ENCODE measurements at regions not wholly inside any gene's neighbourhood (a gene's known extent, or its start where the extent isn't known, plus 50 kb on each side); places are given as distances from the start of the nearest gene placed in this dataset.

GRCh38 chr2:33927756-33928155, 328.7 kb upstream of the FAM98A start:
- Histone ChIP-seq H3K4ac (ENCODE audit: low read depth, low read length) (no peak overlapping the region), H3K79me1 (ENCODE audit: low read length) (no peaks in the 10 kb centered on the region), H3K4me1 (ENCODE audit: control insufficient read depth, low read depth, low read length) (no peaks in the 10 kb centered on the region), H3K56ac (ENCODE audit: low read length) (no peak overlapping the region), H3K18ac (ENCODE audit: low read length) (no peak overlapping the region), H3K36me3 (ENCODE audit: control insufficient read depth, insufficient read depth, low read length) (no peaks in the 10 kb centered on the region), H4K8ac (ENCODE audit: low read depth, low read length) (no peak overlapping the region), H3K79me2 (ENCODE audit: control insufficient read depth, insufficient read depth, low read length) (no peaks in the 10 kb centered on the region), H3K27ac (ENCODE audit: low read depth, low read length) (no peak overlapping the region), H2BK5ac (ENCODE audit: low read length) (no peak overlapping the region), H2BK120ac (ENCODE audit: low read depth, low read length) (no peak overlapping the region), H3K23ac (ENCODE audit: low read length) (no peak overlapping the region), H2BK15ac (replicated peaks; ENCODE audit: low read depth) (no peak overlapping the region), H2AK5ac (ENCODE audit: low read length) (no peak overlapping the region), H3K4me3 (ENCODE audit: low read length) (no peak overlapping the region), H3K27me3 (ENCODE audit: insufficient read depth, low read length, poor library complexity) (no peaks in the 10 kb centered on the region), H3K4me2 (ENCODE audit: low read length) (no peak overlapping the region), H4K5ac (ENCODE audit: low read length) (no peak overlapping the region), H3K9ac (ENCODE audit: low read length) (no peak overlapping the region)
- no CpG with 5 or more reads among the region's 1 CpG for WGBS (ENCODE audit: extremely low coverage, insufficient coverage, low lambda C conversion rate)
- DNase-seq = no peak

- no peaks in the 10 kb centered on the region for H3K79me2 ChIP-seq (ENCODE audit: control insufficient read depth, insufficient read depth, low read length)
- H2BK15ac ChIP-seq (replicated peaks; ENCODE audit: low read depth) = no peak overlapping the region
- WGBS (ENCODE audit: extremely low coverage, insufficient coverage, low lambda C conversion rate) = no CpG with 5 or more reads among the region's 1 CpG
- no peak overlapping the region for H3K56ac ChIP-seq (ENCODE audit: low read length)
- H4K8ac ChIP-seq (ENCODE audit: low read depth, low read length) = no peak overlapping the region
- no peak for DNase-seq
- H3K23ac ChIP-seq (ENCODE audit: low read length) = no peak overlapping the region
- no peaks in the 10 kb centered on the region for H3K79me1 ChIP-seq (ENCODE audit: low read length)
- no peaks in the 10 kb centered on the region for H3K36me3 ChIP-seq (ENCODE audit: control insufficient read depth, insufficient read depth, low read length)
- H3K4ac ChIP-seq (ENCODE audit: low read depth, low read length) = no peak overlapping the region
- H3K9ac ChIP-seq (ENCODE audit: low read length) = no peak overlapping the region
- no peak overlapping the region for H3K18ac ChIP-seq (ENCODE audit: low read length)
- H3K27ac ChIP-seq (ENCODE audit: low read depth, low read length) = no peak overlapping the region
- no peak overlapping the region for H2BK120ac ChIP-seq (ENCODE audit: low read depth, low read length)
- no peak overlapping the region for H3K4me2 ChIP-seq (ENCODE audit: low read length)
- H2AK5ac ChIP-seq (ENCODE audit: low read length) = no peak overlapping the region
- H3K27me3 ChIP-seq (ENCODE audit: insufficient read depth, low read length, poor library complexity) = no peaks in the 10 kb centered on the region
- no peak overlapping the region for H2BK5ac ChIP-seq (ENCODE audit: low read length)
- no peaks in the 10 kb centered on the region for H3K4me1 ChIP-seq (ENCODE audit: control insufficient read depth, low read depth, low read length)
- H4K5ac ChIP-seq (ENCODE audit: low read length) = no peak overlapping the region
- no peak overlapping the region for H3K4me3 ChIP-seq (ENCODE audit: low read length)
Measured at GRCh38 chr2:33925311-33925710, 326.2 kb upstream of the FAM98A start.

GRCh38 chr2:33924586-33925169, 325.6 kb upstream of the FAM98A start:
- H2BK120ac ChIP-seq (ENCODE audit: low read depth, low read length) = no peak overlapping the region
- H3K56ac ChIP-seq (ENCODE audit: low read length) = no peak overlapping the region
- H4K8ac ChIP-seq (ENCODE audit: low read depth, low read length) = no peak overlapping the region
- H2AK5ac ChIP-seq (ENCODE audit: low read length) = no peak overlapping the region
- H3K79me1 ChIP-seq (ENCODE audit: low read length) = no peaks in the 10 kb centered on the region
- H3K4ac ChIP-seq (ENCODE audit: low read depth, low read length) = no peak overlapping the region
- DNase-seq = no peak
- no peak overlapping the region for H2BK5ac ChIP-seq (ENCODE audit: low read length)
- H2BK15ac ChIP-seq (replicated peaks; ENCODE audit: low read depth) = no peak overlapping the region
- no peak overlapping the region for H3K4me2 ChIP-seq (ENCODE audit: low read length)
- H3K4me3 ChIP-seq (ENCODE audit: low read length) = no peak overlapping the region
- no peaks in the 10 kb centered on the region for H3K36me3 ChIP-seq (ENCODE audit: control insufficient read depth, insufficient read depth, low read length)
- no peaks in the 10 kb centered on the region for H3K79me2 ChIP-seq (ENCODE audit: control insufficient read depth, insufficient read depth, low read length)
- H3K18ac ChIP-seq (ENCODE audit: low read length) = no peak overlapping the region
- no peak overlapping the region for H3K23ac ChIP-seq (ENCODE audit: low read length)
- no peak overlapping the region for H4K5ac ChIP-seq (ENCODE audit: low read length)
- no peaks in the 10 kb centered on the region for H3K4me1 ChIP-seq (ENCODE audit: control insufficient read depth, low read depth, low read length)
- H3K27me3 ChIP-seq (ENCODE audit: insufficient read depth, low read length, poor library complexity) = no peaks in the 10 kb centered on the region
- no peak overlapping the region for H3K9ac ChIP-seq (ENCODE audit: low read length)
- no peak overlapping the region for H3K27ac ChIP-seq (ENCODE audit: low read depth, low read length)
- no CpG with 5 or more reads among the region's 3 CpGs for WGBS (ENCODE audit: extremely low coverage, insufficient coverage, low lambda C conversion rate)

- Histone ChIP-seq H3K4me2 (ENCODE audit: low read length) (no peak overlapping the region), H2BK15ac (replicated peaks; ENCODE audit: low read depth) (no peak overlapping the region), H4K8ac (ENCODE audit: low read depth, low read length) (no peak overlapping the region), H3K56ac (ENCODE audit: low read length) (no peak overlapping the region), H3K27me3 (ENCODE audit: insufficient read depth, low read length, poor library complexity) (no peaks in the 10 kb centered on the region), H3K27ac (ENCODE audit: low read depth, low read length) (no peak overlapping the region), H2BK5ac (ENCODE audit: low read length) (no peak overlapping the region), H3K4me1 (ENCODE audit: control insufficient read depth, low read depth, low read length) (no peaks in the 10 kb centered on the region), H4K5ac (ENCODE audit: low read length) (no peak overlapping the region), H3K23ac (ENCODE audit: low read length) (no peak overlapping the region), H2AK5ac (ENCODE audit: low read length) (no peak overlapping the region), H3K4ac (ENCODE audit: low read depth, low read length) (no peak overlapping the region), H3K79me2 (ENCODE audit: control insufficient read depth, insufficient read depth, low read length) (no peaks in the 10 kb centered on the region), H3K4me3 (ENCODE audit: low read length) (no peak overlapping the region), H3K36me3 (ENCODE audit: control insufficient read depth, insufficient read depth, low read length) (no peaks in the 10 kb centered on the region), H2BK120ac (ENCODE audit: low read depth, low read length) (no peak overlapping the region), H3K79me1 (ENCODE audit: low read length) (no peaks in the 10 kb centered on the region), H3K9ac (ENCODE audit: low read length) (no peak overlapping the region), H3K18ac (ENCODE audit: low read length) (no peak overlapping the region)
- WGBS (ENCODE audit: extremely low coverage, insufficient coverage, low lambda C conversion rate) = no CpG with 5 or more reads among the region's 4 CpGs
- no peak for DNase-seq
Measured at GRCh38 chr2:33917252-33917651, 318.2 kb upstream of the FAM98A start.

- DNase-seq = no peak
- H3K56ac ChIP-seq (ENCODE audit: low read length) = no peak overlapping the region
- H2BK5ac ChIP-seq (ENCODE audit: low read length) = no peak overlapping the region
- no peaks in the 10 kb centered on the region for H3K4me1 ChIP-seq (ENCODE audit: control insufficient read depth, low read depth, low read length)
- no peak overlapping the region for H2AK5ac ChIP-seq (ENCODE audit: low read length)
- H3K4me2 ChIP-seq (ENCODE audit: low read length) = no peak overlapping the region
- no peak overlapping the region for H3K27ac ChIP-seq (ENCODE audit: low read depth, low read length)
- H3K23ac ChIP-seq (ENCODE audit: low read length) = no peak overlapping the region
- H3K79me1 ChIP-seq (ENCODE audit: low read length) = no peaks in the 10 kb centered on the region
- H4K8ac ChIP-seq (ENCODE audit: low read depth, low read length) = no peak overlapping the region
- H3K18ac ChIP-seq (ENCODE audit: low read length) = no peak overlapping the region
- no peak overlapping the region for H3K4me3 ChIP-seq (ENCODE audit: low read length)
- no peak overlapping the region for H4K5ac ChIP-seq (ENCODE audit: low read length)
- no peak overlapping the region for H3K4ac ChIP-seq (ENCODE audit: low read depth, low read length)
- H3K79me2 ChIP-seq (ENCODE audit: control insufficient read depth, insufficient read depth, low read length) = no peaks in the 10 kb centered on the region
- no peaks in the 10 kb centered on the region for H3K27me3 ChIP-seq (ENCODE audit: insufficient read depth, low read length, poor library complexity)
- WGBS (ENCODE audit: extremely low coverage, insufficient coverage, low lambda C conversion rate) = no CpG with 5 or more reads among the region's 1 CpG
- no peak overlapping the region for H2BK15ac ChIP-seq (replicated peaks; ENCODE audit: low read depth)
- no peak overlapping the region for H3K9ac ChIP-seq (ENCODE audit: low read length)
- H2BK120ac ChIP-seq (ENCODE audit: low read depth, low read length) = no peak overlapping the region
- no peaks in the 10 kb centered on the region for H3K36me3 ChIP-seq (ENCODE audit: control insufficient read depth, insufficient read depth, low read length)
Measured at GRCh38 chr2:33913071-33913616, 314.0 kb upstream of the FAM98A start.

GRCh38 chr2:33911327-33911726, 312.2 kb upstream of the FAM98A start:
- no peak for DNase-seq
- Histone ChIP-seq H3K4me2 (ENCODE audit: low read length) (no peak overlapping the region), H3K27me3 (ENCODE audit: insufficient read depth, low read length, poor library complexity) (no peaks in the 10 kb centered on the region), H3K56ac (ENCODE audit: low read length) (no peak overlapping the region), H2BK120ac (ENCODE audit: low read depth, low read length) (no peak overlapping the region), H3K4ac (ENCODE audit: low read depth, low read length) (no peak overlapping the region), H2AK5ac (ENCODE audit: low read length) (no peak overlapping the region), H3K4me3 (ENCODE audit: low read length) (no peak overlapping the region), H3K36me3 (ENCODE audit: control insufficient read depth, insufficient read depth, low read length) (no peaks in the 10 kb centered on the region), H3K27ac (ENCODE audit: low read depth, low read length) (no peak overlapping the region), H4K8ac (ENCODE audit: low read depth, low read length) (no peak overlapping the region), H3K23ac (ENCODE audit: low read length) (no peak overlapping the region), H3K79me1 (ENCODE audit: low read length) (no peaks in the 10 kb centered on the region), H2BK5ac (ENCODE audit: low read length) (no peak overlapping the region), H4K5ac (ENCODE audit: low read length) (no peak overlapping the region), H2BK15ac (replicated peaks; ENCODE audit: low read depth) (no peak overlapping the region), H3K9ac (ENCODE audit: low read length) (no peak overlapping the region), H3K18ac (ENCODE audit: low read length) (no peak overlapping the region), H3K4me1 (ENCODE audit: control insufficient read depth, low read depth, low read length) (no peaks in the 10 kb centered on the region), H3K79me2 (ENCODE audit: control insufficient read depth, insufficient read depth, low read length) (no peaks in the 10 kb centered on the region)
- WGBS (ENCODE audit: extremely low coverage, insufficient coverage, low lambda C conversion rate) = no CpG with 5 or more reads among the region's 2 CpGs
